NCI-H1105 treated with DMSO at 0.1 percent for 48 hours (cell line): ENCODE measurements at regions not wholly inside any gene's neighbourhood (a gene's known extent, or its start where the extent isn't known, plus 50 kb on each side); places are given as distances from the start of the nearest gene placed in this dataset.
"Not testable (repeated sequence)": the region's sequence is repeated elsewhere in the genome, so short reads cannot be mapped to it uniquely, and the experiment has no call there.

Experiments used
- DNase-seq: peaks from one replicate; lab custom pipeline; 2025; lab: John Stamatoyannopoulos, UW

DNA sequence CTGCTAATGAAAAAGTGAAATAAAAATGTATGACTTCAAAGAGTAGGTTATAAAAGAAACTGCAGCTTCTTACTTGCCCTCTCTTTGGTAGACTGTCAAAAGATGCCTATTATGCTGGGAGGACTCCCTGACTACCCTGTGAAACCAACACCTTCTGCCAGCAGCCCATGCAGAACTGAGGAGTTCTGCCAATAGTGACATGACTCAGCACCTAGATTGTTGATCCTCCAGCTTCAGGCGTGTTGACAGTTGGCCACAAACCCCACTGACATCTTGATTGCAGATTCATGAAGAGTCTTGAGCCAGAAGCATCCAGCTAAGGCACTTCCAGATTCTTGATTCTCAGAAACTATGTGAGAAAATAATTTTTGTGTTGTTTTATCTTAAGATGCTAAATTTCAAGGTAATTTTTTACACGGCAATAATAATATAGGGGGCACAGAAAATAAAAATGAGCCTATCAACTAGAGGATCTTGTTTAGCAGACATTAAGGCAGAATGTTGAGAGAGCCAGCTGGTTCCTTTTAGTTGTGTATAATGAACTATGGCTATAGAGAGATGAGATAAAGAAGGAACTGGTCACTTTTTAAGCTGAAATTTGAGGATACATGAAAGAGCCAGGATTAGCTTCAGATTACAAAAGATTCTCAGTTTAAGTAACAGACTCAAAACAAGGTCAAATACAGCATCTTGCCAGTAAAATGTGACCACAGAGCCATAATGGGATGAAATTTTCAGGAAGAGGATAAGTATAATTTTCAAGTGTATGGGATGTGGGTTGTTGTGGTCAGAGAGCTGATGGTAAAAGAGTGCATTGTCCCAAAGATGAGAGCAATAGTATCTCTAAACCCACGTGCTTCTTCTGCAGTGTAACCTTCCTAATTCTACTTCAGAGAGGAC lies 588.7 kb upstream of the CBLB start:
- DNase-seq: no peak

DNA sequence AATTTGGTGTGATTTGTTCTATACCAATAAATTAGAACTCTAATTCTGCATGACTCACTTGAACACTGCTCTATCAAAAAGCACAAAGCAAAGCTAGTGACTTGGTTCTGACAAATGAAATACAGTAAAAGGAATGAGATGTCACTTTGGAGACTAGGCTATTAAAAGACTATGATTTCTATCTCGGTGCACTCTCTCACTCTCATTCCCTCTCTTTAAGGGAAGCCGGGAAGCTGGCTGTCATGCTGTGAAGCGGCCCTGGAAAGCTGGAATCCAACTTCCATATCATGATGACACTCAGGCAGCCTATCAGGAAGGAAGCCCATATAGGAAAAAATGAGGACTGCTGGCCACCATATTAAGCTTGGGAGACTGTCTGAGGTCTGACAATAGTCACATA lies 590.1 kb upstream of the CBLB start:
- DNase-seq: no peak

DNA sequence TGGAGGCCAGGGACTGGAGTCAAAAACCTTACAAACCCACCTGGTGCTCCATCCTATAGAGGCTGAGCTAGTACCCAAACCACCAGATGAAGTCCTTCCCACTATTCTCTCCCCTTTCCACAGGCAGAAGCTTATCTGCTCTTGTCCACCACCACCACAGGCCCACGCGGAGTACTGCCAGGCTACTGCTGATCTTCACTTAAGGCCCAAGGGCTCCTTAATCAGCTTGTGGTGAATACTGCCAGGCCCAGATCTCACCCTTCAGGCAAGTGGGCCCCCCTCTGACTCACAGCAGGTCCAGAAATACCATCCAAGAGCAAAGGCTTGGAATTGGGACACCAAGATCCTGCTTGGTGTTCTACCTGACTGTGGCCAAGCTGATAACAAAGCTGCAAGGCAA lies 598.1 kb upstream of the CBLB start:
- no peak for DNase-seq

DNA sequence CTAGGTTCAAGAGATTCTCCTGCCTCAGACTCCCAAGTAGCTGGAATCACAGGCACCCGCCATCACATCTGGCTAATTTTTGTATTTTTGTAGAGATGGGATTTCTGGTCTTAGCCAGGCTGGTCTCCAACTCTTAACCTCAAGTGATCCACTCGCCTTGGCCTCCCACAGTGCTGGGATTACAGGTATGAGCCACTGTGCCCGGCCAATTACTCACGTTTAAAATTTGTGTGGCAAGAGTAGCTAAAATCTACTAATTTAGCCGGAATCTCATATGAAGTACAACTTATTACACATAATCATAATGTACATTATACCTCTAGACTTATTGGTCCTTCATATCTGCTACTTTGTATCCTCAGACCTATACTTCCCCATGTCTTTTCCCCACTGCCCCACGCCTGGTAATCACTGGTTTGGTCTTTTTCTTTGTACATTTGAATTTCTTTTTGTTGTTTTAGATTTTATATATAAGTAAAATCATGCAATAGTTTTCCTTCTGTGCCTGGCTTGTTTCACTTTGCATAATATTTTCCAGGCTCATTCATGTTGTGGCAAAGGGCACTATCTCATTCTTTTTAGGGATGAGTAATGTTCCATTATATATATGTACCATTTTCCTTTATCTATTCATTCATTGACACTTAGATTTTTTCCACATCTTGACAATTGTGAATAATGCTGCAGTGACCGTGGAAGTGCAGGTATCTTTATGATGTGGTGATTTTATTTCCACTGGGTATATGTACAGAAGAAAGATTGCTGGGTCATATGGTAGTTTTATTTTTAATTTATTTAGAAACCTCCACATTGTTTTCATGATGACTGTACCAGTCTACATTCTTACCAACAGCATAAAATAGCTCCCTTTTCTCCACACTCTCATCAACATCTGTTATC lies 605.0 kb upstream of the CBLB start:
- no peak for DNase-seq

DNA sequence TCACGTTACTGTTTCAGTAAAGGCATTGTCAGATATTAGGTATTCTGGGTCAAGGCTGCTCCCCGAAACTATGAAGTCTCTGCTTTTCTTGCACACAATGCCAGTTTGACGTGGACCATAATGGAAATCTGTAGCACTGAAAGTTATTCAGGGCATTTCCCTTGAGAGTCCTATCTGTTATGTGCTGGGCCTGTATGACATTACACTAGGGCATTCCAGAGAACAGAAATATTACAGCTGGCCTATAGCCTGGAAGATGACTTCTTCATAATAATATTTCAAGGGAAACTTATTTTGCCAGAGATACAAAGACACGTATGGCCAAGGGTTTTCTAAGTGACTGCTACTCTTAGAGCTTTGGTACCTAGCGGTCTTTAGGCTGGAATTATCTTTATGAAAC lies 613.6 kb upstream of the CBLB start:
- no peak for DNase-seq

DNA sequence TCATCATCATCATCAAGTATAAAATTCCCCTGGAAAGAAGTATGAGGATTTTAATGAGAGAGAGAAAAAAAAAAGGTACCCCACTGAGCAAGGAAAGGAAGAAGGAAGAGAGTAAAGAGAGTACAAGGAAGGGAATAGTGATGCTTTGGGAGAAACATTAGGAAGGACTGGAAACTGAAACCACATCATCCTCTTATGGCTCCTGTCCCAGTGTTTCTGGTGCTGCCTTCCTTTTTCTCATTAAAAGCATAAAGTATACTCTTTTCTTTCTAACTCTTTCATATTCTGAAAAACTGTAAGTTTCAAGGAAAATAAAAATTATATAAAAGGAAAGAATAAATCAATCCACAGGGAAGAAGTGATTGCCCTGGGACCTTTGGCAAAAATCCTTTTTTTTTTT lies 616.4 kb upstream of the CBLB start:
- peak; percentile 70 for DNase-seq

DNA sequence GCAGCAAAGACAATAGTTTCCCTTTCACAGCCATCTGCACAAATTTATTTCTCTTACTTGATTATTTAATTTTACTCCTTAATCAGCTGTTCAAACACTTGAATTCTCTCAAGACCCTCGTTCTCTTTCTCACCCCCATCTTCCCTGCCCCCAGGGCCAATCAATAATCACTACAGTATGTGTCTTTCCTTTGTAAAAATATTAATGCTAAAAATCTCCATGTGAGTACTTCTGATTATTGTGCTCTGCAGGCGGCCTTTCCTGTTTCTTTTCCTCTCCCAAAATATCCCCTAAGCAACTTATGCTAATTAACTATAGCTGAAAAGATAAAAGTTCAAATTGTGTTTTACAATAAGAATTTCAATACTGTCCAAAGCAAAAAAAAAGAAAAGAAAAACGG lies 617.0 kb upstream of the CBLB start:
- peak; percentile 96 for DNase-seq

DNA sequence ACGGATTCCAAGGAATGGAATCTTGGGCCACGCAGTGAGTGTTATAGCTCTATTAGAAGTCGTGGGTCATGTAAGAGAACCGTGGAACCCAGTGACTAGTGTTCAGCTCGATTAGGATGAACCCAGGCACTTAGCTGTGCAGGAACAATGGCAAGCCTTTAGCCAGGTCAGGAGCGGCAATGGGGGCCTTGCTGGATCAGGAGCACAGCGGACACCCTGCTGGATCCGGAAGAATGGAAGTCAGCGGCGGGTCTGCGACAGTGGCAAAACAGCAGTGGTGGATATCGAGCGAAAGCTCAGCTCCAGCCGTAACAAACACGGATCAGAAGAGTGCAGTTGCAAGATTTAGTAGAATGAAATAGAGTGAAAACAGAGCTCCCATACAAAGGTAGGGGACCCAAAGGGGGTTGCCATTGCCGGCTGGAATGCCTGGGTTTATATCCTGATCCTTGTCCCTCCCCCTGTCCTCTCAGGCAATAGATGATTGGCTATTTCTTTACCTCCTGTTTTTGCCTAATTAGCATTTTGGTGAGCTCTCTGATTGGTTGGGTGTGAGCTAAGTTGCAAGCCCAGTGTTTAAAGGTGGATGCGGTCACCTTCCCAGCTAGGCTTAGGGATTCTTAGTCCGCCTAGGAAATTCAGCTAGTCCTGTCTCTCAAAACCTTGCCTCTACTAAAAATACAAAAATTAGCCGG lies 618.3 kb upstream of the CBLB start:
- DNase-seq: not testable (repeated sequence)

DNA sequence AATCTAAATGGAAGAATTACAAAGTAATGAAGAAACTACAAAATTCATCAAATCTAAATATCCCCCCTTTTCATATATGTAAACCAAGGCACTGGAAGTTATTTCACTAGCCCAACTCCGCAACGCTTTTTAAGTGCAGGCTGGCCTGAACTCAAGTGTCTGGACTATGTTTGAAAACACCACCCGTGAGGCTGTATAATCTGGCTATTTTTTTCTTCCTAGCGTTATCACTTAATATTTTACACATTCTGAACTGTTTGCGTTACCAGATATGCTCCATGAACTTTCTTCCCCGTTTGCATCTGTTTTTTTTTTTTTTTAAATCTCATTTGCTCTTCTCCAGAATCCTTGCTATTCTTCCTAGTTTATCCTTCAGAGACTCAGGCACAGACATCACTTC lies 619.5 kb upstream of the CBLB start:
- DNase-seq: no peak

DNA sequence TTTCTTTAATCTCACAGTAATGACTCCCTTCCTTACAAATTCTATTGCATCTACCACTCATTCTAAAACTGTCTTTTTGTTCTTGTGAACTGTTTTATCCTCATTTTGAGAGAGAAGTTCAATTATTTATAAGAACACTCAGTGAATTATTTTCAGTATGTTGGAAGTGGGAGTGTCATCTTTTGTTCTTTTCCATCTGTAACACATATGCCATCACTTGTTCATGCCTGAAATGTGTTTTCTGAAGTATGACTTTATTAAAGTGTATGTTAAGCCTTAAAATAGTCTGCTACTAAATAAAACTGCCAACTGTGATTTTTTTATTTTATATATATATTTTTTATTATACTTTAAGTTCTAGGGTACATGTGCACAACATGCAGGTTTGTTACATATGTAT lies 623.0 kb upstream of the CBLB start:
- DNase-seq: no peak

DNA sequence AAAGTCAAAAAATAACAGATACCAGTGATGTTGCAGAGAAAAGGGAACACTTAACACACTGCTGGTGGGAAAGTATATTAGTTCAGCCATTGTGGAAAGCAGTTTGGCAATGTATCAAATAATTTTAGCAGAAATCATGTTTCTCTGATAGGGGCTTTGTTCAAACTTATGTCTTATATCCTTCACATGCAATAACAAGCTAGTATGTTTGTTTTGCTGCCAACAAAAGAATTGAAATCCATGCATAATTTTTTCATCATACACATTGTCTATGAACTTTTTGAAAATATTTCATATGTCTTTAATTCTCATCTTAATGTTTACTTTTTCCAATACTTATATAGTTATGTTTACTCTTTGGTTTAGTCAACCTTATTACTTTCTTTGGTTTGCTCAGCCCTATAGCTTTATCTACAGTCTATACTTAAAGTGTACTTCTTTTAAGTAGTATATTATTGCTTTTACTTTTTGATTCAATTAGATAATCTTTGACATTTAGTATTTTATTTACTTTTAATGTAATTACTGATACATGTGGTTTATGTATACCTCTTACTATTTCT lies 639.6 kb upstream of the CBLB start:
- no peak for DNase-seq

DNA sequence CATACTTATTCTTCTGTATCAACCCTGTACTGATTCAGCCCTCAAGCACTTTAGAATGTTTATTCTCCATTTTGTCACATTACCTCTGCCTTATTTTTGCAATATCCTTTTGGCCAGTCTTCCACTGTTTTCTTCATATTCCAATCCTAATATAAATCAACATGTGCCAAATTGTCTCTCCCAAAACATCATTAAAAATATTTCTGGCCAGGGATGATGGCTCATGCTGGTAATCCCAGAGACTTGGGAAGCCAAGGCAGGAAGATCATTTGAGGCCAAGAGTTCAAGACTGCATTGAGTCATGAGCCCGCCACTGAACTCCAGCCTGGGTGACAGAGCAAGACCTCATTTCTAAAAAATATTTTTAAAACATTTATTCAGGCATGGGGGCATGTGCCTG lies 641.4 kb upstream of the CBLB start:
- no peak for DNase-seq

DNA sequence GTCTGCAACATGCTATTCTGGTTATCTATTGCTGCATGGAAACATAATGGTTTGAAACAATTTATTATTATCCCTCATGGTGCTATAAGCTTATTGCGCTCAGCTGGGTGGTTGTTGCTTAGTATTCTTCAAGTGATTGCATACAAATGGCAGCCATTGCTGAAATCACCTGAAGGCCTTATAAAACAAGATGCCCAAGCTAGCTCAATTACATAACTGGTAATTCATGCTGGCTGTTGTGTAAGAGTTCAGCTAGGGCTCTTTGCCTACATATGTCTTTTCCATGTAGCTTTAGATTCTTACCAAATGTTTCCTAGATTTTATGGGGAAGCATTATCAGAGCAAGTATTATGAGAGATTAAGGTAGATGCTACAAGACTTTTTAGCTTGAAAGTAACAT lies 644.0 kb upstream of the CBLB start:
- no peak for DNase-seq

DNA sequence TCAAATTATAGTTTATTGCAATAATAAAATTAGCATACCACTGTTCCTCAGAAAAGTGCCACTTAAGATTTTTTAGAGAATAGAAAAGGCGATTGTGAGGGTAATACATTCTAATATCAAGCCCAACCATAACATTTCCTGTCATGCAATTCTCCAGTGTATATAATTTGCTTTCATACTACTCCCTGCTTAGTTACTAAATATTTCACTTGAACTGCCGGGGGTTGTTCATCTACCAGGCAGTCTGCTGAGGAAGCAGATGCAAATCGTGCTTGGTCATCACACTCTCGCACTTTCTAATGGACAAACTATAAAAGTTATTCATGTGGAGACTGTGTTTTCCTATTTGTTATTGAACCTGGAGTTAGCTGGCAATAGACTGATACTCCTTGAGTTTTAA lies 645.6 kb upstream of the CBLB start:
- DNase-seq: no peak

DNA sequence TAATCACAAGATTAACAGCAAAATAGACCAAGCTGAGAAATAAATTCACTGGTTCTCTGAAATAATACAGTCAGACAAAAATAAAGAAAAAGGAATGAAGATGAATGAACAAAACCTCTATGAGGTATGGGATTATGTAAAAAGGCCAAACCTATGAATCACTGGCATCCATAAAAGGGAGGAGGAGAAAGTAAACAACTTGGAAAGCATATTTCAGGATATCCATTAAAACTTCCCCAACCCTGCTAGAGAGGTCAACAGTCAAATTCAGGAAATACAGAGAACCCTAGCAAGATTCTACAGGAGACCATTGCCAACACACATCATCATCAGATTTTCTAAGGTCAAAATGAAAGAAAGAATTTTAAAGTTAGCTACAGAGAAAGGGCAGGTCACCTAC lies 649.7 kb upstream of the CBLB start:
- DNase-seq: no peak

DNA sequence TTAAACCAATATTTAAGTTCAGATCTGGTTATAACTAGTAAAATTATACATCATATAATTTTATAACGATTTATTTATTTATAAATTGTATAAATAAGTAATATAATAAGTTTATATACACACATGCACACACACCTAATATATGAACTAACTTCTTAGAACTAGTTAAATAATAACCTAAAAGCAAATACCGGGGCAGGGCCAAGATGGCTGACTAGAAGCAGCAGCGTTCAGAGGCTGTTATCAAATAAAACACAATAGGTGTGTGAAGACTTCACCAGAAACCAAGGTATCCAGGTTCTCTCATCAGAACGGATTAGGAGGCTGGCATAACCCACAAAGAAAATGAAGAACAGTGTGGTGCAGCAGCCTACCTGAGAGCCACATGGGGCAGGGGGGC lies 653.6 kb upstream of the CBLB start:
- DNase-seq: no peak

DNA sequence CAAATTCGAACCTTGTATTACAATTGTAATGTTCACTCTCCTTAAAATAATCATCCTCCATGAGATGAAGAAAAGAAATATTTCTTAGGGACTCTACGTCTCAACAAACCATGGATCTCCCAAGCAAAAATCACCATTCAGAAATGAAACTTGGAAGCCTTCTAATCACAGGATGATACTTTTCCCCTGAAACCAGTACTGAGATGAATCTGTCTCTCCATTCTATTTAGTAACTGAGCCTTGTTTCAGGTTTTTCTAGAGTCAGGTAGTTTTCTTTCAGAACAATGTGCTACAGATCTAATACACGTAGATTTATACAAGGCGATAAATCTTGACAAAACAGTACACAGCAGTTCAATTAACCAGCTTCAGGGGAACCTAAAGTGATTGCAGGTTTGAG lies 660.1 kb upstream of the CBLB start:
- DNase-seq: no peak

DNA sequence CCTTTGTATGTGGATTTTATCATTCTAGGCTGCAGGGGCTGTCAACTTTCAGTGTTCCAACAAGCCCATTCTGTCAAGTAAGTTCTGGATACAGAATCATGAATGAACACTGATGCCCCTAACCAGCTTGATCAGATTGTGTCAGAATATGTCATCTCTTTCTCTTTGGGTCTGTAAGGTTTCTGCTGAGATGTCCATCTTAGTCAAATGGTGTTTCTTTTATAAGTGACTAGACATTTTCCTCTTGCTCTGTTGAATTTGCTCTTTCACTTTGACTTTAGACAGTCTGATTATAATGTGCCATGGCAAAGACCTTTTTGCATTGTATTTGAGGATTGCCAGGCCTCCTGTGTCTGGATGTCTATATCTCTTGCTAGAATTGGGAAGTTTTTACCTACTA lies 660.9 kb upstream of the CBLB start:
- DNase-seq: no peak

DNA sequence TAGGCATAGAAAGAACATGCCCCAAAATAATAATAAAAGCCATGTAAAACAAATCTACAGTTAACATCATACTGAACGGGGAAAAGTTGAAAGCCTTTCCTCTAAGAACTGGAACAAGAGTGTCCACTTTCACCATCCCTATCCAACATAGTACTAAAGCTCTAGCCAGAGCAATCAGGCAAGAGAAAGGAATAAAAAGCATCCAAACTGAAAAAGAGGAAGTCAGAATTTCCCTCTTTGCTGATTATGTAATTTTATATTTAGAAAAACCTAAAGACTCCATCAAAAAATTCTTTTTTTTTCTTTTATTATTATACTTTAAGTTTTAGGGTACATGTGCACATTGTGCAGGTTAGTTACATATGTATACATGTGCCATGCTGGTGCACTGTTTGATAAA lies 661.6 kb upstream of the CBLB start:
- no peak for DNase-seq

DNA sequence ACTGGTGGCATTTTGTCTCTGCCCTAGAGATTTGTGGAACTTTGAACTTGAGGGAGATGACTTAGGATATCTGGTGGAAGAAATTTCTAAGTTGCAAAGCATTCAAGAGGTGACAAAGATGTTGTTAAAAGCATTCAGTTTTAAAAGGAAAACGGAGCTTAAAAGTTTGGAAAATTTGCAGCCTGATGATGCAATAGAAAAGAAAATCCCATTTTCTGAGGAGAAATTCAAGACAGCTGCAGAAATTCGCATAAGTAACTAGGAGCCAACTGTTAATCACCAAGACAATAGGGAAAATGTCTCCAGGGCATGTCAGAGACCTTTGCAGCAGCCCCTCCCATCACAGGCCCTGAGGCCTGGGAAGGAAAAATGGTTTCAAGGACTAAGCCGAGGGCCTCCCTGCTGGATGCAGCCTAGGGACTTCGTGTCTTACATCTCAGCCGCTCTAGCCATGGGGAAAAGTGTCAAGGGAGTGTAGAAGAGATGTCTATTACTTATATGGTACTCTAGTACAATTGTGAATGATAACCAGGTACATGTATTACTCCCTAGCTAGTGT lies 663.0 kb upstream of the CBLB start:
- DNase-seq: not testable (repeated sequence)

DNA sequence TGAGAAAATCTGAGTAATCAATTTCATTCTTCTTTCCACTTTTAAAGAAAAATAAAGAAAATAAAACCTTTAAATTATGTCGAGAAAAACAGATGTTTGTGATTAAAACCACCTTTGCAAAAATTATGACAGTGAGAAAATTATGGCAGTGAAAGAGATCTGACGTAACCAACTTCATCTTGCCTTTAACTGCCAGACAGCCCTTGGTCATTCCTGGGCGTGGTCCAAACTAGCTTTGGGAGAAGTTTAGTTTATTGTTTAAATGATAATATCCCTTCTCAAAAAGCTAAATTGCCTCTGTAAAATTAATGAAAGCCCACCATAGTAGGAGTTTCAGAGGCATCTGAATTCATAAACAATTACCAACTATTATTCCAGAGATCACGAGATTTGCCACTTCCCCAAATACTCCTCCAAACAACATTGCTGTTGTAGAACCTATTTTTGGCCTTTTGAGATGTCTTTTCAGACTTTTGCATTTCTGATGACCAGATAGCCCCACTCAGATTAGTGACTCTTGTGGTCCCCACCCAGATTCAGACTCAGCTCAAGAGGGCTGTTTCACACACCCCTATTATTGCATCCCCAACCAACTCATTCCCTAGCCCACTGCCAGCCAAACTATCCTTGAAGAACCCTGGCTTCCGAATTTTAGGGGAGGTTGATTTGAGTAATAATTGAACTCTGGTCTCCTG lies 664.4 kb upstream of the CBLB start:
- no peak for DNase-seq
